H1 (cell line): ENCODE measurements at regions not wholly inside any gene's neighbourhood (a gene's known extent, or its start where the extent isn't known, plus 50 kb on each side); places are given as distances from the start of the nearest gene placed in this dataset.

ENCODE experiments used
- CHD2 ChIP-seq: IDR thresholded peaks from 2 replicates; pipeline ENCODE4 v1.6.1; 2012; ENCODE audit warnings: low read length, improper control_type of control experiment
- NANOG ChIP-seq: IDR thresholded peaks from 2 replicates; pipeline ENCODE4 v1.6.1; 2011; ENCODE audit warnings: low read length, low read depth, mild to moderate bottlenecking, inconsistent platforms; ENCODE audit not compliant: insufficient read depth, poor library complexity, severe bottlenecking
- POLR2A ChIP-seq, 2 experiments: IDR thresholded peaks; 1 replicate in 1 of 2; 2 replicates in 1 of 2; pipeline ENCODE4 v1.6.1; 2011; ENCODE audit warnings: low read depth in 2 of 2, low read length in 2 of 2, mild to moderate bottlenecking in 2 of 2; ENCODE audit errors: control extremely low read depth in 1 of 2
- SRF ChIP-seq: IDR thresholded peaks from 2 replicates; pipeline ENCODE4 v1.6.1; 2011; ENCODE audit warnings: mild to moderate bottlenecking, low read depth, low read length, moderate library complexity
- TF ChIP-seq, protein P1 (sequence below), 3 experiments: IDR thresholded peaks; 1 replicate in 2 of 3; 2 replicates in 1 of 3; pipeline versions ENCODE4 v1.5.1 to v1.6.1; 2011; ENCODE audit warnings: low read length in 3 of 3, mild to moderate bottlenecking in 3 of 3, inconsistent platforms in 2 of 3, low read depth in 1 of 3, moderate library complexity in 1 of 3; ENCODE audit not compliant: insufficient read depth in 1 of 3; ENCODE audit errors: control extremely low read depth in 1 of 3

- TF ChIP-seq NANOG: no peak
- TF ChIP-seq POLR2A (IDR thresholded peaks at IDR 0.05; ENCODE audit: control extremely low read depth in 1 of 2, low read depth in 2 of 2, low read length in 2 of 2): no peak
- TF ChIP-seq, protein P1, sequence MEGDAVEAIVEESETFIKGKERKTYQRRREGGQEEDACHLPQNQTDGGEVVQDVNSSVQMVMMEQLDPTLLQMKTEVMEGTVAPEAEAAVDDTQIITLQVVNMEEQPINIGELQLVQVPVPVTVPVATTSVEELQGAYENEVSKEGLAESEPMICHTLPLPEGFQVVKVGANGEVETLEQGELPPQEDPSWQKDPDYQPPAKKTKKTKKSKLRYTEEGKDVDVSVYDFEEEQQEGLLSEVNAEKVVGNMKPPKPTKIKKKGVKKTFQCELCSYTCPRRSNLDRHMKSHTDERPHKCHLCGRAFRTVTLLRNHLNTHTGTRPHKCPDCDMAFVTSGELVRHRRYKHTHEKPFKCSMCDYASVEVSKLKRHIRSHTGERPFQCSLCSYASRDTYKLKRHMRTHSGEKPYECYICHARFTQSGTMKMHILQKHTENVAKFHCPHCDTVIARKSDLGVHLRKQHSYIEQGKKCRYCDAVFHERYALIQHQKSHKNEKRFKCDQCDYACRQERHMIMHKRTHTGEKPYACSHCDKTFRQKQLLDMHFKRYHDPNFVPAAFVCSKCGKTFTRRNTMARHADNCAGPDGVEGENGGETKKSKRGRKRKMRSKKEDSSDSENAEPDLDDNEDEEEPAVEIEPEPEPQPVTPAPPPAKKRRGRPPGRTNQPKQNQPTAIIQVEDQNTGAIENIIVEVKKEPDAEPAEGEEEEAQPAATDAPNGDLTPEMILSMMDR (IDR thresholded peaks at IDR 0.05; ENCODE audit: control extremely low read depth in 1 of 3, insufficient read depth in 1 of 3, low read depth in 1 of 3, low read length in 3 of 3): no peak
- TF ChIP-seq SRF: no peak
- TF ChIP-seq CHD2: no peak
Measured at GRCh38 chr1:116292929-116293725, 79.9 kb upstream of the ATP1A1 start.
